ENCODE measurements at regions not wholly inside any gene's neighbourhood (a gene's known extent, or its start where the extent isn't known, plus 50 kb on each side); places are given as distances from the start of the nearest gene placed in this dataset.

- 56 to 58% methylated on average over 3 of the region's 3 CpGs for WGBS, 2 donors
- intact Hi-C loops (cut with DNase I) = no loop called here
Observed at GRCh38 chr12:90163975-90164374, 455.3 kb upstream of the ATP2B1 start.

GRCh38 chr12:90153827-90154226, 445.2 kb upstream of the ATP2B1 start:
- ATAC-seq (no peak), DNase-seq (no peak)
- no peak for TF ChIP-seq CTCF (IDR thresholded peaks at IDR 0.05)
- intact Hi-C loops (cut with DNase I) = no loop called here
- H3K9me3 ChIP-seq = no peaks in the 10 kb centered on the region
- no peaks in the 10 kb centered on the region for H3K4me1 ChIP-seq
- 94 to 95% methylated on average over 5 of the region's 5 CpGs for WGBS, 2 donors
- H3K36me3 ChIP-seq = no peaks in the 10 kb centered on the region
- no peak overlapping the region for H3K4me3 ChIP-seq
- H3K27me3 ChIP-seq = no peaks in the 10 kb centered on the region
- no peak overlapping the region for H3K27ac ChIP-seq

More at GRCh38 chr12:90163975-90164374, 455.3 kb upstream of the ATP2B1 start:
- Histone ChIP-seq H3K27ac (no peak overlapping the region), H3K9me3 (no peaks in the 10 kb centered on the region), H3K27me3 (no peaks in the 10 kb centered on the region), H3K4me3 (no peak overlapping the region), H3K4me1 (no peaks in the 10 kb centered on the region), H3K36me3 (no peaks in the 10 kb centered on the region)
- no peak for ATAC-seq
- DNase-seq = no peak
- no peak for TF ChIP-seq CTCF (IDR thresholded peaks at IDR 0.05)

- H3K4me1 ChIP-seq = no peaks in the 10 kb centered on the region
- intact Hi-C loops (cut with DNase I) = no loop called here
- ATAC-seq (no peak), DNase-seq (no peak)
- no peak for TF ChIP-seq CTCF (IDR thresholded peaks at IDR 0.05)
- H3K9me3 ChIP-seq = no peaks in the 10 kb centered on the region
- H3K4me3 ChIP-seq = no peak overlapping the region
- no peaks in the 10 kb centered on the region for H3K27me3 ChIP-seq
- 70 to 72% methylated on average over 10 of the region's 10 CpGs for WGBS, 2 donors
- H3K36me3 ChIP-seq = no peaks in the 10 kb centered on the region
- H3K27ac ChIP-seq = no peak overlapping the region
Observed at GRCh38 chr12:90152897-90153624, 444.4 kb upstream of the ATP2B1 start.

- DNase-seq = no peak
- Histone ChIP-seq H3K27ac (no peak overlapping the region), H3K9me3 (no peaks in the 10 kb centered on the region), H3K4me1 (no peaks in the 10 kb centered on the region), H3K27me3 (no peaks in the 10 kb centered on the region), H3K36me3 (no peaks in the 10 kb centered on the region), H3K4me3 (no peak overlapping the region)
- ATAC-seq = no peak
- no peak for TF ChIP-seq CTCF (IDR thresholded peaks at IDR 0.05)
- 45 to 49% methylated on average over 3 of the region's 3 CpGs for WGBS, 2 donors
- intact Hi-C loops (cut with DNase I) = no loop called here
Observed at GRCh38 chr12:90151491-90152015, 442.9 kb upstream of the ATP2B1 start.

All from heart right ventricle (tissue), 16 donors.